SU-DHL-6 (cell line): ENCODE measurements at regions not wholly inside any gene's neighbourhood (a gene's known extent, or its start where the extent isn't known, plus 50 kb on each side); places are given as distances from the start of the nearest gene placed in this dataset.
"Not testable (repeated sequence)": the region's sequence is repeated elsewhere in the genome, so short reads cannot be mapped to it uniquely, and the experiment has no call there.

ENCODE experiments used
- H2AFZ ChIP-seq: fragments of 200-600 bp; sonication (generic); 2 replicates; pipeline ENCODE4 v1.6.1; 2014; ENCODE audit warnings: low read depth, mild to moderate bottlenecking, moderate library complexity, mixed read lengths, antibody characterized with exemption, low read length; ENCODE audit not compliant: severe bottlenecking
- H3F3A ChIP-seq: fragments of 200-600 bp; shearing (Covaris generic); 2 replicates; pipeline ENCODE4 v1.6.0; 2016; ENCODE audit warnings: antibody characterized with exemption, mild to moderate bottlenecking; ENCODE audit not compliant: insufficient read depth
- H3K27ac ChIP-seq: fragments of 200-600 bp; sonication (generic); 2 replicates; pipeline ENCODE4 v1.5.1; 2016; ENCODE audit warnings: low read depth, mild to moderate bottlenecking, low read length, moderate library complexity, mixed read lengths
- H3K27me3 ChIP-seq: fragments of 200-600 bp; sonication (generic), shearing (Covaris generic); 2 replicates; pipeline ENCODE4 v1.6.0; 2014; ENCODE audit warnings: mild to moderate bottlenecking, low read length
- H3K36me3 ChIP-seq: fragments of 200-600 bp; sonication (generic); 2 replicates; pipeline ENCODE4 v1.6.1; 2014; ENCODE audit warnings: mild to moderate bottlenecking, low read length, mixed read lengths
- H3K4me2 ChIP-seq: fragments of 300-600, 200-600 bp; shearing (Covaris generic), sonication (generic); 2 replicates; pipeline ENCODE4 v1.6.0; 2014; ENCODE audit warnings: low read length, low read depth, mild to moderate bottlenecking; ENCODE audit not compliant: poor library complexity, severe bottlenecking
- H3K4me3 ChIP-seq: fragments of 200-600 bp; sonication (generic); 2 replicates; pipeline ENCODE4 v1.5.1; 2014; ENCODE audit warnings: antibody characterized with exemption, low read length, mild to moderate bottlenecking, mixed read lengths; ENCODE audit not compliant: insufficient read depth, poor library complexity, severe bottlenecking
- H3K79me2 ChIP-seq: fragments of 200-600 bp; sonication (generic); 2 replicates; pipeline ENCODE4 v1.6.1; 2014; ENCODE audit warnings: mild to moderate bottlenecking, low read length, moderate library complexity; ENCODE audit not compliant: insufficient read depth
- H3K9ac ChIP-seq: fragments of 200-600 bp; sonication (generic); 2 replicates; pipeline ENCODE4 v1.7.0; 2014; ENCODE audit warnings: mild to moderate bottlenecking, low read length
- H3K9me2 ChIP-seq: fragments of 200-600 bp; sonication (generic); replicated peaks from 2 replicates; pipeline ENCODE4 v1.6.1; 2014; ENCODE audit warnings: low read length; ENCODE audit not compliant: insufficient read depth
- H3K9me3 ChIP-seq: fragments of 200-600 bp; sonication (generic); 2 replicates; pipeline ENCODE4 v1.6.1; 2014; ENCODE audit warnings: low read length, mixed read lengths; ENCODE audit not compliant: insufficient read depth
- H4K20me1 ChIP-seq: fragments of 200-600 bp; sonication (generic); 2 replicates; pipeline ENCODE4 v1.6.1; 2014; ENCODE audit warnings: low read depth, mild to moderate bottlenecking, antibody characterized with exemption, low read length, moderate library complexity, mixed read lengths
- EZH2phosphoT487 ChIP-seq: fragments of 200-600 bp; sonication (generic), shearing (Covaris generic); conservative IDR thresholded peaks from 2 replicates; pipeline ENCODE4 v1.6.1; 2018; ENCODE audit warnings: mild to moderate bottlenecking, antibody characterized with exemption, low read length, moderate library complexity, mixed read lengths
- TF ChIP-seq, protein P1 (sequence below): fragments of 200-600 bp; sonication (generic); IDR thresholded peaks from one replicate; pipeline ENCODE4 v1.5.1; 2017; ENCODE audit warnings: antibody characterized with exemption, mild to moderate bottlenecking, low read length, moderate library complexity; ENCODE audit not compliant: insufficient read depth, poor library complexity, severe bottlenecking

DNA sequence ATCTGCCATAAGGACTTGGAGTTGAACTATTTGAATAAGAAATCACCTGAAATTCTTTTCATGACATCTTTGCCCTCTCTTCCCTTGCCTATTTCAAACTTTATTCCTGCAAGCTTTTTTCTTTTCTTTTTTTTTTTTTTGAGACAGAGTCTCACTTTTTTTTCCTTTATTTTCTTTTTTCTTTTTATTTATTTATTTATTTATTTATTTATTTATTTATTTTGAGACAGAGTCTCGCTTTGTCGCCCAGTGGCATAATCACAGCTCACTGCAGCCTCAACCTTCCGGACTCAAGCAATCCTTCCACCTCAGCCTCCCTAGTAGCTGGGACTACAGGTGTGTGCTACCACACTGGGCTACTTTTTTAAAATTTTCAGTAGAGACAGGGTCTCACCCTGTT lies 369.3 kb upstream of the ATP11B start:
- Histone ChIP-seq H3K36me3 (no peaks in the 10 kb centered on the region), H3K4me3 (no peak overlapping the region), H3K4me2 (no peak overlapping the region), H3K9me2 (no peaks in the 10 kb centered on the region), H3K27me3 (no peaks in the 10 kb centered on the region), H3K79me2 (no peaks in the 10 kb centered on the region), H3K9ac (no peak overlapping the region), H3F3A (no peaks in the 10 kb centered on the region), H3K27ac (no peak overlapping the region), H2AFZ (no peak overlapping the region), H3K9me3 (no peaks in the 10 kb centered on the region), H4K20me1 (no peaks in the 10 kb centered on the region)
- TF ChIP-seq, protein P1, sequence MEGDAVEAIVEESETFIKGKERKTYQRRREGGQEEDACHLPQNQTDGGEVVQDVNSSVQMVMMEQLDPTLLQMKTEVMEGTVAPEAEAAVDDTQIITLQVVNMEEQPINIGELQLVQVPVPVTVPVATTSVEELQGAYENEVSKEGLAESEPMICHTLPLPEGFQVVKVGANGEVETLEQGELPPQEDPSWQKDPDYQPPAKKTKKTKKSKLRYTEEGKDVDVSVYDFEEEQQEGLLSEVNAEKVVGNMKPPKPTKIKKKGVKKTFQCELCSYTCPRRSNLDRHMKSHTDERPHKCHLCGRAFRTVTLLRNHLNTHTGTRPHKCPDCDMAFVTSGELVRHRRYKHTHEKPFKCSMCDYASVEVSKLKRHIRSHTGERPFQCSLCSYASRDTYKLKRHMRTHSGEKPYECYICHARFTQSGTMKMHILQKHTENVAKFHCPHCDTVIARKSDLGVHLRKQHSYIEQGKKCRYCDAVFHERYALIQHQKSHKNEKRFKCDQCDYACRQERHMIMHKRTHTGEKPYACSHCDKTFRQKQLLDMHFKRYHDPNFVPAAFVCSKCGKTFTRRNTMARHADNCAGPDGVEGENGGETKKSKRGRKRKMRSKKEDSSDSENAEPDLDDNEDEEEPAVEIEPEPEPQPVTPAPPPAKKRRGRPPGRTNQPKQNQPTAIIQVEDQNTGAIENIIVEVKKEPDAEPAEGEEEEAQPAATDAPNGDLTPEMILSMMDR = no peak
- TF ChIP-seq EZH2phosphoT487 = no peak

GRCh38 chr3:182425926-182426718 lies 367.2 kb upstream of the ATP11B start:
- not testable (repeated sequence) for H3F3A ChIP-seq, H3K36me3 ChIP-seq, H4K20me1 ChIP-seq, H3K27me3 ChIP-seq, H3K4me3 ChIP-seq, H2AFZ ChIP-seq, H3K4me2 ChIP-seq, H3K9ac ChIP-seq, H3K27ac ChIP-seq, H3K9me2 ChIP-seq, H3K9me3 ChIP-seq, H3K79me2 ChIP-seq

GRCh38 chr3:182431972-182432371 lies 361.3 kb upstream of the ATP11B start:
- H4K20me1 ChIP-seq, H3F3A ChIP-seq, H3K27me3 ChIP-seq, H2AFZ ChIP-seq, H3K27ac ChIP-seq, H3K4me2 ChIP-seq, H3K79me2 ChIP-seq, H3K4me3 ChIP-seq, H3K9ac ChIP-seq, H3K9me3 ChIP-seq, H3K36me3 ChIP-seq, H3K9me2 ChIP-seq: not testable (repeated sequence)

- Histone ChIP-seq H3K4me3 (no peak overlapping the region), H3K27me3 (no peaks in the 10 kb centered on the region), H4K20me1 (no peaks in the 10 kb centered on the region), H3K9me3 (no peaks in the 10 kb centered on the region), H3K27ac (no peak overlapping the region), H3K4me2 (no peak overlapping the region), H2AFZ (no peak overlapping the region), H3K79me2 (no peaks in the 10 kb centered on the region), H3F3A (no peaks in the 10 kb centered on the region), H3K36me3 (no peaks in the 10 kb centered on the region), H3K9ac (no peak overlapping the region), H3K9me2 (no peaks in the 10 kb centered on the region)
- TF ChIP-seq EZH2phosphoT487 = no peak
- TF ChIP-seq, protein P1 = no peak
Observed at GRCh38 chr3:182435860-182436259, 357.4 kb upstream of the ATP11B start.
